Activated naive CD4-positive, alpha-beta T cell treated with anti-CD3 and anti-CD28 coated beads, Interleukin-2, amount 10 ng/mL, durations not matched to agents 7 days and 5 days (primary cell): ENCODE measurements at regions not wholly inside any gene's neighbourhood (a gene's known extent, or its start where the extent isn't known, plus 50 kb on each side); places are given as distances from the start of the nearest gene placed in this dataset.

Experiments used
- CTCF ChIA-PET: fragments of 350-600 bp; sonication (Branson Sonifier 250); formaldehyde crosslinking; loops from one replicate; lab custom pipeline; 2021; ENCODE audit warnings: antibody characterized with exemption; lab: Charles Lee
- DNase-seq: peaks from one replicate; pipeline ENCODE4 v3.0.0-alpha.2; 2020
- H3K27ac Mint-ChIP-seq: one replicate; pipeline ENCODE4 v1.8.0; 2021; ENCODE audit warnings: mild to moderate bottlenecking, moderate library complexity, mixed read lengths
- H3K27me3 Mint-ChIP-seq: one replicate; pipeline ENCODE4 v1.8.0; 2021; ENCODE audit warnings: mild to moderate bottlenecking, mixed read lengths
- H3K36me3 Mint-ChIP-seq: one replicate; pipeline ENCODE4 v1.8.0; 2021; ENCODE audit warnings: mixed read lengths
- H3K4me1 Mint-ChIP-seq: one replicate; pipeline ENCODE4 v1.8.0; 2021; ENCODE audit warnings: mixed read lengths
- H3K4me3 Mint-ChIP-seq: one replicate; pipeline ENCODE4 v1.8.0; 2021; ENCODE audit warnings: mild to moderate bottlenecking, moderate library complexity, mixed read lengths
- H3K9me3 Mint-ChIP-seq: one replicate; pipeline ENCODE4 v1.8.0; 2021; ENCODE audit warnings: mixed read lengths

DNA sequence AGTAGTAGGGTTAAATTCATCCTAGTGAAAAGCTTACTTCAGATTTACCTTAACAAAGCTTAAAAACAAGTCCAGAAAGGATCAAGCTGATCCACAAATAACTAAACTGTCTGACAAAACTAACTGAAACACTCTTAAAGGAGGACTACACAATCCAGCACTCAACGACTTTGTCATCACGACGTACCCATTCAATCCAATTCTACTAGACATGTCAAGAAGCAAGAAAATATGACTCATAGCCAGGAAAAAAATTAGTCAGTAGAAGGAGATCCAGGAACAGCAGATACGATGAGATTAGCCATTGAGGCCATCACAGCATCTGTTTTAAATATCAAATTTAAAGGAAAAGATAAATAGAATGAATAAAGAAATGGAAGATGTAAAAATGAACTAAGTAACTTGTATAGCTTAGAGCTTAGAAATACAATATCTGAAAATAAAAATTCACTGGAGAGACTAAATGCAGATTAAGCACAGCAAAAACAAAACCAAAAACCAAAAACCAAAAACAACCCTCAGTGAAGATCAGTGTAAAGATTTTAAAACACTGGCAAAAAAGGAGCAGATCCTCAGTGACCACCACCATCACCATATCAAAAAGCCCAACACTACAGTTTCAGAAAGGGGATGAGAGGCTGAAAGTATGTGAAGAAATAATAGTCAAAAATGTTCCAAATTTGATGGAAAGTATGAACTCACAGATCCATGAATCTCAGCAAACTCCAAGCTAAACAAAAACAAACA, 95.0 kb upstream of the CCND2 start:
- Mint-ChIP-seq H3K27ac (peak overlapping the region; percentile 50), H3K27me3 (peaks cover 3% of the 10 kb centered on the region), H3K36me3 (no peaks in the 10 kb centered on the region), H3K9me3 (peaks cover 2% of the 10 kb centered on the region), H3K4me1 (peaks cover 23% of the 10 kb centered on the region), H3K4me3 (no peak overlapping the region)
- DNase-seq: no peak
- CTCF ChIA-PET: interaction anchor here (0.6 to 1.1 kb wide), 3 partner anchors 14 to 1086 kb away, joined by 3 read pairs; no protein-coding TSS in a partner anchor

DNA sequence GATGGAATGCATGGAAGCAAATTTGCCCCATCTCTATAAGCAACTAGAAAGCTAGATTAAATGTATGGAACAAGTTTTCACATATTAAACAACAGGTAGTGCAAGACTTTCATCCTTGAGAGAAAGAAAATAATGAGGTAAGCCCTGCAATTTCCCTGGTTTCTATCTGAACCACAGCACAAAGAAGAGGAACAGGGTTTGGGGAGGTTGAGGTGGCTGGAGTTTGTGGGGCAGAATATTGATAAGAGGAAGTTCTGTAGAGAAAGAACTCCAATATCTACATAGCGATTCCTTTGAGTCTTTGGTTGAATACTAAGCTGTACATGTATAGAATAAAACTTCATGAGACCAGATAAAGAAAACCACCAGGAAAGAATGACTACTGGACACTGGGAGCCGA, 96.3 kb upstream of the CCND2 start:
- H3K27ac Mint-ChIP-seq: no peak overlapping the region
- no peak overlapping the region for H3K4me3 Mint-ChIP-seq
- CTCF ChIA-PET: no interaction called here
- peaks cover 23% of the 10 kb centered on the region for H3K4me1 Mint-ChIP-seq
- peaks cover 3% of the 10 kb centered on the region for H3K27me3 Mint-ChIP-seq
- no peaks in the 10 kb centered on the region for H3K9me3 Mint-ChIP-seq
- DNase-seq: no peak
- H3K36me3 Mint-ChIP-seq: no peaks in the 10 kb centered on the region

- Mint-ChIP-seq H3K27ac (no peak overlapping the region), H3K36me3 (no peaks in the 10 kb centered on the region), H3K4me3 (no peak overlapping the region), H3K27me3 (peaks cover 3% of the 10 kb centered on the region), H3K4me1 (peaks cover 23% of the 10 kb centered on the region), H3K9me3 (no peaks in the 10 kb centered on the region)
- no peak for DNase-seq
- CTCF ChIA-PET: no interaction called here
Observed at GRCh38 chr12:4176168-4176567, 97.4 kb upstream of the CCND2 start.

DNA sequence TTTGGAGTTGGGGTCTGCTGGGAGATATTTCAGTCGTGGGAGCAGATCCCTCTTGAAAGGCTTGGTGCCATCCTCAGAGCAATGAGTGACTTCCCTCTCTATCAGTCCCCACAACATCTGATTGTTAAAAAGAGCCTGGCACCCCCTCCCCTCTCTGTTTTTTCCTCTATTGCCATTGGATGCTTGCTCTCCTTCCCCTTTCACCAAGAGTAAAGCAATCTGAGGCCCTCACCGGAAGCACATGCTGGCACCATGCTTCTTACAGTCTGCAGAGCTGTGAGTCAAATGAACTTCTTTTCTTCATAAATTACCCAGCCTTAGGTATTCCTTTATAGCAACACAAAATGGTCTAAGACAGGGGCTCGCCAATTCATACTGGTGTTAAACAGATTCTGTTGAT, 99.1 kb upstream of the CCND2 start:
- peaks cover 3% of the 10 kb centered on the region for H3K27me3 Mint-ChIP-seq
- no peak overlapping the region for H3K27ac Mint-ChIP-seq
- H3K9me3 Mint-ChIP-seq: no peaks in the 10 kb centered on the region
- H3K4me3 Mint-ChIP-seq: no peak overlapping the region
- DNase-seq: no peak
- no peaks in the 10 kb centered on the region for H3K36me3 Mint-ChIP-seq
- peaks cover 36% of the 10 kb centered on the region for H3K4me1 Mint-ChIP-seq
- CTCF ChIA-PET: interaction anchor here (1.0 kb wide), 1 partner anchor 56 kb away, joined by 3 read pairs; no protein-coding TSS in a partner anchor

- Mint-ChIP-seq H3K4me1 (peaks cover 32% of the 10 kb centered on the region), H3K4me3 (no peak overlapping the region), H3K9me3 (no peaks in the 10 kb centered on the region), H3K36me3 (no peaks in the 10 kb centered on the region), H3K27ac (no peak overlapping the region), H3K27me3 (peaks cover 3% of the 10 kb centered on the region)
- CTCF ChIA-PET: no interaction called here
- no peak for DNase-seq
Observed at GRCh38 chr12:4172999-4173398, 100.6 kb upstream of the CCND2 start.

GRCh38 chr12:4171742-4172141, 101.8 kb upstream of the CCND2 start:
- no peak for DNase-seq
- peaks cover 31% of the 10 kb centered on the region for H3K4me1 Mint-ChIP-seq
- CTCF ChIA-PET: no interaction called here
- H3K36me3 Mint-ChIP-seq: no peaks in the 10 kb centered on the region
- H3K27me3 Mint-ChIP-seq: peaks cover 3% of the 10 kb centered on the region
- no peaks in the 10 kb centered on the region for H3K9me3 Mint-ChIP-seq
- H3K4me3 Mint-ChIP-seq: no peak overlapping the region
- no peak overlapping the region for H3K27ac Mint-ChIP-seq

DNA sequence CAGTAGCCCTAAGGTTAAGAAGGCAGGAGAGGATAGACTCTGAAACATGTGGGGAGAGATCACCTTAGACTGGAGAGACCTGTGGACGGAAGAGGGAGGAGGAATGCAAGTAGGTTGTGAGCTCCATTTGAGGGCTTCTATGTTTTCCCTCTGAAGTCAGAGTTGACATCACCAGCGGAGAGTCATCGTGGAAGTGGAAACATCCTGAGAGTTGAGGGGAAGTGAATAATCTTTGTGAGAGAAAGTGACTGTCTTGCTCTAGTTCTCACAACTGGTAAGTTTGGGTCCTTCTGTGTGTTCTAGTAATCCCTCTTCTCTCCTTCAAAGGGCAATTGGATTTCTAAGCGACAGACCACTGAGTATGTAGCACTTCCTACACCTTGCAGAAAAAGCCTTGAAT, 103.6 kb upstream of the CCND2 start:
- no peak overlapping the region for H3K27ac Mint-ChIP-seq
- no peaks in the 10 kb centered on the region for H3K36me3 Mint-ChIP-seq
- H3K4me1 Mint-ChIP-seq: peaks cover 42% of the 10 kb centered on the region
- H3K4me3 Mint-ChIP-seq: no peak overlapping the region
- CTCF ChIA-PET: interaction anchor here (1.5 kb wide), 1 partner anchor 62 kb away, joined by 7 read pairs; no protein-coding TSS in a partner anchor
- H3K27me3 Mint-ChIP-seq: peaks cover 3% of the 10 kb centered on the region
- H3K9me3 Mint-ChIP-seq: no peaks in the 10 kb centered on the region
- DNase-seq: no peak

DNA sequence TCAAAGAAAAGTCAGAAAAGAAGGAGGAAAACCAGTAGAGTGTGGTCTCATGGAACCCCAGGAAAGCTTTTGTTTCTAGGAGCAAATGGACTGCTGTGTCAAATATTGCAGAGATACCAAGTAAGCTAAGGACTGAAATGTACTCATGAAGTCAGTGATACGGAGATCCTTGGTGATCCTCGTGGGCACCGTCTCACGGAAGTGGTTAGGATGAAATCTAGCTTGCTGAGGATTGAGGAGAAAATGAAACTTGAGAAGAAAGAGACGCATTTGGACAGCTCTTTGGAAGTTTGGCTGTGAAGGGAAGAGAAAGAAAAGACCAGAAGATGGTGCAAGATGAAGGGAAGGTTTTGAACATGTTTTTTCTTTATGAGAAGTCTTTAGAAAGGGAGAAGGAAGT, 104.0 kb upstream of the CCND2 start:
- H3K27ac Mint-ChIP-seq: peak overlapping the region; percentile 16
- CTCF ChIA-PET: interaction anchor here (1.5 kb wide), 1 partner anchor 62 kb away, joined by 7 read pairs; no protein-coding TSS in a partner anchor
- peaks cover 46% of the 10 kb centered on the region for H3K4me1 Mint-ChIP-seq
- DNase-seq: no peak
- no peaks in the 10 kb centered on the region for H3K9me3 Mint-ChIP-seq
- no peak overlapping the region for H3K4me3 Mint-ChIP-seq
- H3K27me3 Mint-ChIP-seq: peaks cover 2% of the 10 kb centered on the region
- H3K36me3 Mint-ChIP-seq: no peaks in the 10 kb centered on the region

GRCh38 chr12:4168036-4168435, 105.5 kb upstream of the CCND2 start:
- no peak for DNase-seq
- CTCF ChIA-PET: no interaction called here
- no peak overlapping the region for H3K27ac Mint-ChIP-seq
- no peak overlapping the region for H3K4me3 Mint-ChIP-seq
- H3K4me1 Mint-ChIP-seq: peaks cover 54% of the 10 kb centered on the region
- no peaks in the 10 kb centered on the region for H3K9me3 Mint-ChIP-seq
- peaks cover 2% of the 10 kb centered on the region for H3K36me3 Mint-ChIP-seq
- H3K27me3 Mint-ChIP-seq: peaks cover 3% of the 10 kb centered on the region

DNA sequence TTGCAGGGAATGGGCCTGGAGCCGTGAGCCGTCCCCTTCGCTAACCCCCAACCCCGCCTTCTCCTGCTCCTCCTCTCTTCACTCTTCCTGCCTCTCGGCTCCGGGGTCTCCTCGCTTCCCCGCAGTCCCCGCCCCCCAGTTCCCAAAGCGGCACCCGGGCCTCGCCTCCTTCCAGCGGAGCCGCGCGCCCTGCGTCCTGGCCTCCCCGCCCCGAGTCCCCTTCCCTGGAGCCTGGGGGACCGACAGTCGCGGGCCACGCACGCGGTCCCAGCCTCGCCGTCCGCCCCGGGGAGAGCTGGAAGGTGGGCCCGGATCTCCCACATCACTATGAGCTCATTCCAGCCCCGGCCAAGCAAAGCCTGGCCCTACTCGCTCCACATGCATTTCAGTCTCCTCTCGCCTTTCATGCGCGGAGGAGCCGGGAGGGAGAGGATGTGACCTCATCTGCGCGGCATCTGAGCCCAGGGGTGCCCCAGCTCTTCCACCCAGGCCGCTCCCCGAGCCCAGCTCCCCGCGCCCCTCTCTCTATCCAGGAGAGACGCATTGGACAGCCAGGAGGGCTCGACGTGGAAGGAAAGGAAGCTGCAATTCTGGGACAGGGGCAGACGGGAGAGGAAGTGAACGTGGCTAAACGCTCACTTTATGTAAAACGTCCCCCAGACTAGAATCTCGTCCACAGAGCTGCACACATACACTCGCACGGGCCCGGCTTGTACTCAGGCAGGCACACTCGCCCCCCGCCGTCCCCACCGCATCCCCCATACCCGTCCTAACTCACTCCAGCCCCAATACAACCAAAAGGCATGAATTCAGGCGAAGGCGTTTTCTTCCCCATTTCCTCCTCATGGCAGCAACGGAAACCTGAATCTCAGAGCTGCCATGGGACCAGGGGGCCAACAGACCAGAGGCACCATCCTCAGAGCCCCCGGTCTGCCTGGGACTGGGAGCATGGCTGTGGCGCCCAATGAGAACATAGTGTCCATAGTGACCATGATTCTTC, 108.7 kb upstream of the CCND2 start:
- Mint-ChIP-seq H3K27ac (peak overlapping the region; percentile 91), H3K4me3 (peak overlapping the region; percentile 79), H3K27me3 (peaks cover 3% of the 10 kb centered on the region), H3K9me3 (peaks cover 6% of the 10 kb centered on the region), H3K4me1 (peaks cover 64% of the 10 kb centered on the region), H3K36me3 (peaks cover 7% of the 10 kb centered on the region)
- CTCF ChIA-PET: interaction anchor here (0.6 to 2.4 kb wide), 7 partner anchors 13 to 112 kb away, joined by 3 to 13 read pairs (median 3); partner anchors contain the start of gene CCND2
- DNase-seq: peak; percentile 78

DNA sequence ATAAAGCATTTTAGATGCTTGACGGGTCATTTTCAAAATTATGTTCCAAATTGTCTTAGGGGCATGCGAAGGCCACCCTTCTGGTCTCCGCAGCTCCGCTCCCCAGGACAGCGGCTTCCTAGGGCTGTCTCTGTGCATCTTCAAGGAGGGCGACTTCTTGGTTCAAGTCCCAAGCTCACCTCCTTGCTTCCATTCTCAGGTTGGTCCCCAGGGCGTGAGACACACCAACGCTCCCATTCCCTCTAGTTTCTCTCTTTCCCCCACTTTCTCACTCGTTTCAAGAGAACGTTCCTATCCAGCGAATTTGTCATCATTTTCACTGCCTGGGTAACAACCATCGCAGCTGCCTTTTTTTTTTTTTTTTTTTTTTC, 109.4 kb upstream of the CCND2 start:
- peak overlapping the region; percentile 91 for H3K27ac Mint-ChIP-seq
- peak overlapping the region; percentile 79 for H3K4me3 Mint-ChIP-seq
- peaks cover 6% of the 10 kb centered on the region for H3K9me3 Mint-ChIP-seq
- H3K36me3 Mint-ChIP-seq: peaks cover 7% of the 10 kb centered on the region
- CTCF ChIA-PET: interaction anchor here (1.1 to 2.4 kb wide), 3 partner anchors 14 to 56 kb away, joined by 3 to 13 read pairs (median 6); no protein-coding TSS in a partner anchor
- peaks cover 60% of the 10 kb centered on the region for H3K4me1 Mint-ChIP-seq
- no peak for DNase-seq
- peaks cover 3% of the 10 kb centered on the region for H3K27me3 Mint-ChIP-seq

- CTCF ChIA-PET: interaction anchor here (1.4 kb wide), 1 partner anchor 54 kb away, joined by 5 read pairs; no protein-coding TSS in a partner anchor
- Mint-ChIP-seq H3K4me1 (peaks cover 63% of the 10 kb centered on the region), H3K27ac (no peak overlapping the region), H3K36me3 (peaks cover 8% of the 10 kb centered on the region), H3K4me3 (no peak overlapping the region), H3K27me3 (peaks cover 3% of the 10 kb centered on the region), H3K9me3 (peaks cover 6% of the 10 kb centered on the region)
- DNase-seq: no peak
Observed at GRCh38 chr12:4161718-4162117, 111.8 kb upstream of the CCND2 start.

GRCh38 chr12:4160314-4161040, 113.1 kb upstream of the CCND2 start:
- DNase-seq: no peak
- Mint-ChIP-seq H3K9me3 (peaks cover 6% of the 10 kb centered on the region), H3K27ac (peak overlapping the region; percentile 55), H3K4me3 (no peak overlapping the region), H3K4me1 (peaks cover 67% of the 10 kb centered on the region), H3K36me3 (peaks cover 8% of the 10 kb centered on the region), H3K27me3 (peaks cover 3% of the 10 kb centered on the region)
- CTCF ChIA-PET: no interaction called here
